ENCODE measurements at regions not wholly inside any gene's neighbourhood (a gene's known extent, or its start where the extent isn't known, plus 50 kb on each side); places are given as distances from the start of the nearest gene placed in this dataset.
A peak's percentile ranks its signal among the peaks of the same experiment; 100 is the strongest.

GRCh38 chr20:51326201-51326819 is 216.2 kb downstream of the NFATC2 start:
- TF ChIP-seq CTCF (conservative IDR thresholded peaks at IDR 0.05) (peak; percentile 90), ZFX (IDR thresholded peaks at IDR 0.05) (no peak)
- no peak overlapping the region for H3K27ac ChIP-seq

GRCh38 chr20:51322164-51322707 is 220.3 kb downstream of the NFATC2 start:
- no peak overlapping the region for H3K27ac ChIP-seq
- no peak for TF ChIP-seq CTCF (conservative IDR thresholded peaks at IDR 0.05)
- TF ChIP-seq ZFX (IDR thresholded peaks at IDR 0.05): no peak

GRCh38 chr20:51321343-51322163 is 221.0 kb downstream of the NFATC2 start:
- TF ChIP-seq ZFX (IDR thresholded peaks at IDR 0.05): no peak
- no peak for TF ChIP-seq CTCF (conservative IDR thresholded peaks at IDR 0.05)
- H3K27ac ChIP-seq: no peak overlapping the region

GRCh38 chr20:51319522-51319921 is 223.0 kb downstream of the NFATC2 start:
- no peak overlapping the region for H3K27ac ChIP-seq
- TF ChIP-seq ZFX (IDR thresholded peaks at IDR 0.05) (no peak), CTCF (conservative IDR thresholded peaks at IDR 0.05) (no peak)

GRCh38 chr20:51318058-51318949 is 224.2 kb downstream of the NFATC2 start:
- no peak overlapping the region for H3K27ac ChIP-seq

GRCh38 chr20:51315390-51315789 is 227.1 kb downstream of the NFATC2 start:
- no peak overlapping the region for H3K27ac ChIP-seq
- TF ChIP-seq CTCF (conservative IDR thresholded peaks at IDR 0.05): no peak
- TF ChIP-seq ZFX (IDR thresholded peaks at IDR 0.05): no peak

More at GRCh38 chr20:51318058-51318949, 224.2 kb downstream of the NFATC2 start:
- TF ChIP-seq CTCF (conservative IDR thresholded peaks at IDR 0.05): peak; percentile 84
- TF ChIP-seq ZFX (IDR thresholded peaks at IDR 0.05): no peak

All from C4-2B (cell line).